CD4-positive, alpha-beta T cell (primary cell): ENCODE measurements at regions not wholly inside any gene's neighbourhood (a gene's known extent, or its start where the extent isn't known, plus 50 kb on each side); places are given as distances from the start of the nearest gene placed in this dataset.

ENCODE experiments used
- ATAC-seq: fragments of 200-7000 bp; cut with Tn5 transposase; one replicate; pipeline ENCODE4 v1.10.0; 2022; ENCODE audit warnings: mild to moderate bottlenecking; ENCODE audit not compliant: poor library complexity
- CTCF ChIA-PET: fragments of 350-600 bp; sonication (Branson Sonifier 250); formaldehyde crosslinking; loops from one replicate; lab custom pipeline; 2021; ENCODE audit warnings: antibody characterized with exemption, inconsistent platforms; lab: Charles Lee
- POLR2A ChIA-PET: fragments of 350-600 bp; sonication (Branson Sonifier 250); formaldehyde crosslinking; loops from one replicate; lab custom pipeline; 2021; ENCODE audit warnings: antibody characterized with exemption, inconsistent platforms; lab: Charles Lee
- DNase-seq, 14 experiments: peaks; one replicate each; pipeline ENCODE4 v3.0.0-alpha.2; 2013 to 2020; ENCODE audit warnings: mixed read lengths in 2 of 14
- H3K27ac ChIP-seq, 2 donors: one replicate each; pipeline versions ENCODE4 v1.5.1 to v1.7.0; 2013; ENCODE audit warnings: low read length in 2 of 2, low read depth in 1 of 2, mild to moderate bottlenecking in 1 of 2
- H3K27me3 ChIP-seq, 2 experiments: 1 replicate in 1 of 2; 2 replicates in 1 of 2; pipeline versions ENCODE4 v1.6.1 to v1.7.0; 2013; ENCODE audit warnings: low read length in 2 of 2, control low read depth in 1 of 2, mild to moderate bottlenecking in 1 of 2, moderate library complexity in 1 of 2; ENCODE audit not compliant: insufficient read depth in 2 of 2, control insufficient read depth in 1 of 2
- H3K36me3 ChIP-seq: one replicate; pipeline ENCODE4 v1.6.1; 2013; ENCODE audit warnings: low read length, control low read depth; ENCODE audit not compliant: insufficient read depth
- H3K4me1 ChIP-seq: one replicate; pipeline ENCODE4 v1.6.1; 2013; ENCODE audit warnings: low read length, control low read depth; ENCODE audit not compliant: insufficient read depth
- H3K4me3 ChIP-seq: one replicate; pipeline ENCODE4 v1.5.1; 2013; ENCODE audit warnings: mild to moderate bottlenecking, low read length, moderate library complexity
- H3K9me3 ChIP-seq, 2 experiments: 1 replicate in 1 of 2; 2 replicates in 1 of 2; pipeline versions ENCODE4 v1.6.1 to v1.7.0; 2013; ENCODE audit warnings: low read length in 2 of 2, mild to moderate bottlenecking in 2 of 2, control low read depth in 1 of 2, moderate library complexity in 1 of 2; ENCODE audit not compliant: control insufficient read depth in 1 of 2, insufficient read depth in 1 of 2
- H3K27ac Mint-ChIP-seq: one replicate; pipeline ENCODE4 v1.8.0; 2020; ENCODE audit warnings: mixed read lengths
- H3K27me3 Mint-ChIP-seq: one replicate; pipeline ENCODE4 v1.8.0; 2021; ENCODE audit warnings: mixed read lengths
- H3K36me3 Mint-ChIP-seq: one replicate; pipeline ENCODE4 v1.8.0; 2021; ENCODE audit warnings: low read depth, mixed read lengths
- H3K4me1 Mint-ChIP-seq: one replicate; pipeline ENCODE4 v1.8.0; 2021; ENCODE audit warnings: low read depth, mixed read lengths
- H3K4me3 Mint-ChIP-seq: one replicate; pipeline ENCODE4 v1.8.0; 2020; ENCODE audit warnings: mild to moderate bottlenecking, mixed read lengths
- H3K9me3 Mint-ChIP-seq: one replicate; pipeline ENCODE4 v1.8.0; 2020; ENCODE audit warnings: mixed read lengths
- intact Hi-C, 2 experiments: fragments of 100-400 bp; cut with DNase I in 1 of 2; cut with micrococcal nuclease in 1 of 2; formaldehyde crosslinking; loops; one replicate each; pipeline versions ENCODE4 v1.15.1 to v1.9.0; 2023 to 2025; cut with DNase I, micrococcal nuclease
- TF ChIP-seq, protein P1 (sequence below): fragments of 200-600 bp; IDR thresholded peaks from one replicate; pipeline ENCODE4 v1.8.0; 2022; ENCODE audit warnings: antibody characterized with exemption, mild to moderate bottlenecking

GRCh38 chr7:159240962-159241361, 96.3 kb upstream of the VIPR2 start:
- Mint-ChIP-seq H3K4me3 (no peak overlapping the region), H3K36me3 (no peaks in the 10 kb centered on the region), H3K27ac (no peak overlapping the region), H3K9me3 (no peaks in the 10 kb centered on the region), H3K4me1 (no peaks in the 10 kb centered on the region), H3K27me3 (peaks cover 35% of the 10 kb centered on the region)
- H3K27ac ChIP-seq, result no peak overlapping the region
- intact Hi-C loops, result no loop called here
- H3K27me3 ChIP-seq, result peaks cover 0 to 2% of the 10 kb centered on the region in 2 experiments
- H3K4me1 ChIP-seq, result no peaks in the 10 kb centered on the region
- ChIA-PET CTCF (no interaction called here), POLR2A (no interaction called here)
- no peak overlapping the region for H3K4me3 ChIP-seq
- no peaks in the 10 kb centered on the region for H3K36me3 ChIP-seq
- TF ChIP-seq, protein P1, sequence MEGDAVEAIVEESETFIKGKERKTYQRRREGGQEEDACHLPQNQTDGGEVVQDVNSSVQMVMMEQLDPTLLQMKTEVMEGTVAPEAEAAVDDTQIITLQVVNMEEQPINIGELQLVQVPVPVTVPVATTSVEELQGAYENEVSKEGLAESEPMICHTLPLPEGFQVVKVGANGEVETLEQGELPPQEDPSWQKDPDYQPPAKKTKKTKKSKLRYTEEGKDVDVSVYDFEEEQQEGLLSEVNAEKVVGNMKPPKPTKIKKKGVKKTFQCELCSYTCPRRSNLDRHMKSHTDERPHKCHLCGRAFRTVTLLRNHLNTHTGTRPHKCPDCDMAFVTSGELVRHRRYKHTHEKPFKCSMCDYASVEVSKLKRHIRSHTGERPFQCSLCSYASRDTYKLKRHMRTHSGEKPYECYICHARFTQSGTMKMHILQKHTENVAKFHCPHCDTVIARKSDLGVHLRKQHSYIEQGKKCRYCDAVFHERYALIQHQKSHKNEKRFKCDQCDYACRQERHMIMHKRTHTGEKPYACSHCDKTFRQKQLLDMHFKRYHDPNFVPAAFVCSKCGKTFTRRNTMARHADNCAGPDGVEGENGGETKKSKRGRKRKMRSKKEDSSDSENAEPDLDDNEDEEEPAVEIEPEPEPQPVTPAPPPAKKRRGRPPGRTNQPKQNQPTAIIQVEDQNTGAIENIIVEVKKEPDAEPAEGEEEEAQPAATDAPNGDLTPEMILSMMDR, result no peak
- H3K9me3 ChIP-seq, result no peaks in the 10 kb centered on the region
- DNase-seq, result no peak
- no peak for ATAC-seq

GRCh38 chr7:159239028-159239427, 94.4 kb upstream of the VIPR2 start:
- ATAC-seq (no peak), DNase-seq (no peak)
- POLR2A ChIA-PET, result no interaction called here
- Histone ChIP-seq H3K27ac (no peak overlapping the region), H3K4me3 (no peak overlapping the region), H3K27me3 (peaks cover 0 to 2% of the 10 kb centered on the region in 2 experiments), H3K9me3 (no peaks in the 10 kb centered on the region), H3K4me1 (no peaks in the 10 kb centered on the region), H3K36me3 (no peaks in the 10 kb centered on the region)
- TF ChIP-seq, protein P1, result no peak
- peaks cover 36% of the 10 kb centered on the region for H3K27me3 Mint-ChIP-seq
- intact Hi-C loops, result no loop called here
- H3K9me3 Mint-ChIP-seq, result no peaks in the 10 kb centered on the region
- CTCF ChIA-PET, result no interaction called here
- H3K4me1 Mint-ChIP-seq, result no peaks in the 10 kb centered on the region
- no peak overlapping the region for H3K4me3 Mint-ChIP-seq
- no peaks in the 10 kb centered on the region for H3K36me3 Mint-ChIP-seq
- H3K27ac Mint-ChIP-seq, result no peak overlapping the region

- DNase-seq (no peak), ATAC-seq (no peak)
- Histone ChIP-seq H3K27me3 (peaks cover 0 to 2% of the 10 kb centered on the region in 2 experiments), H3K4me1 (no peaks in the 10 kb centered on the region), H3K27ac (no peak overlapping the region), H3K36me3 (no peaks in the 10 kb centered on the region), H3K4me3 (no peak overlapping the region), H3K9me3 (no peaks in the 10 kb centered on the region)
- no peak overlapping the region for H3K27ac Mint-ChIP-seq
- peaks cover 33% of the 10 kb centered on the region for H3K27me3 Mint-ChIP-seq
- no peaks in the 10 kb centered on the region for H3K9me3 Mint-ChIP-seq
- H3K4me3 Mint-ChIP-seq, result no peak overlapping the region
- TF ChIP-seq, protein P1, result no peak
- intact Hi-C loops, result no loop called here
- H3K36me3 Mint-ChIP-seq, result no peaks in the 10 kb centered on the region
- H3K4me1 Mint-ChIP-seq, result no peaks in the 10 kb centered on the region
- ChIA-PET CTCF (no interaction called here), POLR2A (no interaction called here)
Measured at GRCh38 chr7:159238541-159238940, 93.9 kb upstream of the VIPR2 start.
